ENCODE measurements at regions not wholly inside any gene's neighbourhood (a gene's known extent, or its start where the extent isn't known, plus 50 kb on each side); places are given as distances from the start of the nearest gene placed in this dataset.

- TF ChIP-seq CTCF (IDR thresholded peaks at IDR 0.05; ENCODE audit: poor library complexity) (no peak), EZH2 (IDR thresholded peaks at IDR 0.05; ENCODE audit: borderline replicate concordance) (no peak), EZH2phosphoT487 (IDR thresholded peaks at IDR 0.05; ENCODE audit: low read depth, severe bottlenecking, unreplicated experiment) (no peak)
Observed at GRCh38 chr13:57045826-57046546, 94.7 kb upstream of the PRR20A start.

All from hepatocyte (in vitro differentiated cells).